ENCODE measurements at regions not wholly inside any gene's neighbourhood (a gene's known extent, or its start where the extent isn't known, plus 50 kb on each side); places are given as distances from the start of the nearest gene placed in this dataset.

DNA sequence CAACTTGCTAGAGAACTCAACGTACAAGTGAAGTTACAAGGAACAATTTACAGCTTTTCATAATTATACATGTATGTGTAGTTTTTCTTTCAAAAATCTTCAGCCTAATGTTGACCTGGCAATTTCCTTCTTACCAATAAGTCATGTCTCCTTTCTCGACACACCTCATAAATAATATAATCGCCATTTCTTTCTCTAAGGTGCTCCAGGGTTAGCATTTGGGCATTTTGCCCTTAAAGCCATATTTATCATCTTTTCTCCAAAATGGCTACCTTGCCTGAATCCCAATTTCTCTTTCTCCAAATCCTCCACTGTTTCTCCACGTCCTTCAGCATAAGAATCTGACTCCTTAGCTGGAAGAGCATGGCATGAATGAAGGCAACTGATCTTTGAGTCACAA, 50.3 kb upstream of the RAB27B start:
- H3K27me3 ChIP-seq (ENCODE audit: insufficient read depth, low read length) = no peaks in the 10 kb centered on the region
- DNase-seq (ENCODE audit: low read depth, low spot score) (no peak), ATAC-seq (no peak)
- no peak overlapping the region for H3K4me2 ChIP-seq (ENCODE audit: low read length)
- intact Hi-C loops (cut with micrococcal nuclease) = loop anchor here (2.0 to 5.0 kb wide), 3 partner anchors 51 to 184 kb away; partner anchors contain the start of gene RAB27B
- H2AFZ ChIP-seq (ENCODE audit: low read depth, low read length, poor library complexity, severe bottlenecking) = peak overlapping the region; percentile 55
- CTCF ChIA-PET = no interaction called here
- no peaks in the 10 kb centered on the region for H4K20me1 ChIP-seq (ENCODE audit: insufficient read depth)
- no peaks in the 10 kb centered on the region for H3K9me3 ChIP-seq (ENCODE audit: control insufficient read depth in 1 of 2, insufficient read depth in 1 of 2, low read depth in 1 of 2, low read length in 2 of 2)
- peaks cover 16 to 38% of the 10 kb centered on the region in 2 experiments for H3K4me1 ChIP-seq (ENCODE audit: control insufficient read depth in 1 of 2, insufficient read depth in 2 of 2, low read length in 2 of 2)
- H3K9me2 ChIP-seq (ENCODE audit: insufficient read depth) = no peaks in the 10 kb centered on the region
- H3K79me2 ChIP-seq (ENCODE audit: insufficient read depth, low read length) = no peaks in the 10 kb centered on the region
- H3K27ac ChIP-seq (ENCODE audit: low read depth, low read length) = no peak overlapping the region
- no peaks in the 10 kb centered on the region for H3K36me3 ChIP-seq (ENCODE audit: control insufficient read depth in 1 of 2, insufficient read depth in 2 of 2, low read length in 2 of 2)
- H3K9ac ChIP-seq (ENCODE audit: low read length) = no peak overlapping the region
- no peak for TF ChIP-seq SIN3A (IDR thresholded peaks at IDR 0.05; ENCODE audit: low read depth)
- no peak for TF ChIP-seq REST (IDR thresholded peaks at IDR 0.05; ENCODE audit: low read depth)
- no peak for TF ChIP-seq JUND (IDR thresholded peaks at IDR 0.05)
- no peak for TF ChIP-seq EZH2 (IDR thresholded peaks at IDR 0.05)
- TF ChIP-seq SRF (IDR thresholded peaks at IDR 0.05; ENCODE audit: low read depth) = no peak
- TF ChIP-seq POLR2A (IDR thresholded peaks at IDR 0.05; ENCODE audit: borderline replicate concordance, extremely low read depth, insufficient read depth, insufficient read length) = no peak
- TF ChIP-seq ELF1 (IDR thresholded peaks at IDR 0.05; ENCODE audit: borderline replicate concordance, low read depth) = no peak
- TF ChIP-seq POLR2AphosphoS5 (IDR thresholded peaks at IDR 0.05; ENCODE audit: low read depth, low read length) = no peak
- no peak for TF ChIP-seq SP1 (IDR thresholded peaks at IDR 0.05; ENCODE audit: low read depth)
- TF ChIP-seq, protein P1, sequence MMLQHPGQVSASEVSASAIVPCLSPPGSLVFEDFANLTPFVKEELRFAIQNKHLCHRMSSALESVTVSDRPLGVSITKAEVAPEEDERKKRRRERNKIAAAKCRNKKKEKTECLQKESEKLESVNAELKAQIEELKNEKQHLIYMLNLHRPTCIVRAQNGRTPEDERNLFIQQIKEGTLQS (IDR thresholded peaks at IDR 0.05) = no peak
- TF ChIP-seq, protein P2, sequence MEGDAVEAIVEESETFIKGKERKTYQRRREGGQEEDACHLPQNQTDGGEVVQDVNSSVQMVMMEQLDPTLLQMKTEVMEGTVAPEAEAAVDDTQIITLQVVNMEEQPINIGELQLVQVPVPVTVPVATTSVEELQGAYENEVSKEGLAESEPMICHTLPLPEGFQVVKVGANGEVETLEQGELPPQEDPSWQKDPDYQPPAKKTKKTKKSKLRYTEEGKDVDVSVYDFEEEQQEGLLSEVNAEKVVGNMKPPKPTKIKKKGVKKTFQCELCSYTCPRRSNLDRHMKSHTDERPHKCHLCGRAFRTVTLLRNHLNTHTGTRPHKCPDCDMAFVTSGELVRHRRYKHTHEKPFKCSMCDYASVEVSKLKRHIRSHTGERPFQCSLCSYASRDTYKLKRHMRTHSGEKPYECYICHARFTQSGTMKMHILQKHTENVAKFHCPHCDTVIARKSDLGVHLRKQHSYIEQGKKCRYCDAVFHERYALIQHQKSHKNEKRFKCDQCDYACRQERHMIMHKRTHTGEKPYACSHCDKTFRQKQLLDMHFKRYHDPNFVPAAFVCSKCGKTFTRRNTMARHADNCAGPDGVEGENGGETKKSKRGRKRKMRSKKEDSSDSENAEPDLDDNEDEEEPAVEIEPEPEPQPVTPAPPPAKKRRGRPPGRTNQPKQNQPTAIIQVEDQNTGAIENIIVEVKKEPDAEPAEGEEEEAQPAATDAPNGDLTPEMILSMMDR (IDR thresholded peaks at IDR 0.05 in 2 of 3, conservative IDR thresholded peaks at IDR 0.05 in 1 of 3; ENCODE audit: borderline replicate concordance in 1 of 3, insufficient read depth in 1 of 3, low read depth in 2 of 3, low read length in 2 of 3) = no peak
- no peak for TF ChIP-seq TCF7L2 (IDR thresholded peaks at IDR 0.05; ENCODE audit: borderline replicate concordance, extremely low read depth, insufficient read depth, insufficient read length)
- no peak for TF ChIP-seq MAX (IDR thresholded peaks at IDR 0.05)
- TF ChIP-seq EGR1 (IDR thresholded peaks at IDR 0.05; ENCODE audit: low read depth) = no peak
- no peak for TF ChIP-seq FOSL1 (IDR thresholded peaks at IDR 0.05; ENCODE audit: low read depth)
- TF ChIP-seq RAD21 (IDR thresholded peaks at IDR 0.05; ENCODE audit: low read depth) = no peak
- TF ChIP-seq CEBPB (IDR thresholded peaks at IDR 0.05; ENCODE audit: low read depth) = no peak
- TF ChIP-seq YY1 (IDR thresholded peaks at IDR 0.05; ENCODE audit: extremely low read depth, insufficient replicate concordance, low read depth, low read length) = no peak
- no peak overlapping the region for H3K4me3 ChIP-seq (replicated peaks in 1 of 2; ENCODE audit: low read depth in 1 of 2, low read length in 2 of 2)
- POLR2A ChIA-PET = no interaction called here
- no TSS peak for BruUV-seq (replicated peaks)
- RAD21 ChIA-PET (ENCODE audit: low non-redundant PET in 1 of 2, low total read pairs in 2 of 2, uncharacterized antibody in 2 of 2, unreplicated experiment in 2 of 2) = no interaction called here

Data from HCT116 (cell line).